ENCODE measurements at regions not wholly inside any gene's neighbourhood (a gene's known extent, or its start where the extent isn't known, plus 50 kb on each side); places are given as distances from the start of the nearest gene placed in this dataset.

- no peak for TF ChIP-seq EZH2 (IDR thresholded peaks at IDR 0.05; ENCODE audit: low read depth)
- TF ChIP-seq CTCF (conservative IDR thresholded peaks at IDR 0.05): no peak
Observed at GRCh38 chr3:72421786-72422185, 426.5 kb downstream of the SHQ1 start.
